CD4-positive, alpha-beta T cell (primary cell): ENCODE measurements at regions not wholly inside any gene's neighbourhood (a gene's known extent, or its start where the extent isn't known, plus 50 kb on each side); places are given as distances from the start of the nearest gene placed in this dataset.

ENCODE experiments used
- ATAC-seq: fragments of 200-7000 bp; cut with Tn5 transposase; one replicate; pipeline ENCODE4 v1.10.0; 2022; ENCODE audit warnings: mild to moderate bottlenecking; ENCODE audit not compliant: poor library complexity
- CTCF ChIA-PET: fragments of 350-600 bp; sonication (Branson Sonifier 250); formaldehyde crosslinking; loops from one replicate; lab custom pipeline; 2021; ENCODE audit warnings: antibody characterized with exemption, inconsistent platforms; lab: Charles Lee
- POLR2A ChIA-PET: fragments of 350-600 bp; sonication (Branson Sonifier 250); formaldehyde crosslinking; loops from one replicate; lab custom pipeline; 2021; ENCODE audit warnings: antibody characterized with exemption, inconsistent platforms; lab: Charles Lee
- DNase-seq, 14 experiments: peaks; one replicate each; pipeline ENCODE4 v3.0.0-alpha.2; 2013 to 2020; ENCODE audit warnings: mixed read lengths in 2 of 14
- H3K27ac ChIP-seq, 2 donors: one replicate each; pipeline versions ENCODE4 v1.5.1 to v1.7.0; 2013; ENCODE audit warnings: low read length in 2 of 2, low read depth in 1 of 2, mild to moderate bottlenecking in 1 of 2
- H3K27me3 ChIP-seq, 2 experiments: 1 replicate in 1 of 2; 2 replicates in 1 of 2; pipeline versions ENCODE4 v1.6.1 to v1.7.0; 2013; ENCODE audit warnings: low read length in 2 of 2, control low read depth in 1 of 2, mild to moderate bottlenecking in 1 of 2, moderate library complexity in 1 of 2; ENCODE audit not compliant: insufficient read depth in 2 of 2, control insufficient read depth in 1 of 2
- H3K36me3 ChIP-seq: one replicate; pipeline ENCODE4 v1.6.1; 2013; ENCODE audit warnings: low read length, control low read depth; ENCODE audit not compliant: insufficient read depth
- H3K4me1 ChIP-seq: one replicate; pipeline ENCODE4 v1.6.1; 2013; ENCODE audit warnings: low read length, control low read depth; ENCODE audit not compliant: insufficient read depth
- H3K4me3 ChIP-seq: one replicate; pipeline ENCODE4 v1.5.1; 2013; ENCODE audit warnings: mild to moderate bottlenecking, low read length, moderate library complexity
- H3K9me3 ChIP-seq, 2 experiments: 1 replicate in 1 of 2; 2 replicates in 1 of 2; pipeline versions ENCODE4 v1.6.1 to v1.7.0; 2013; ENCODE audit warnings: low read length in 2 of 2, mild to moderate bottlenecking in 2 of 2, control low read depth in 1 of 2, moderate library complexity in 1 of 2; ENCODE audit not compliant: control insufficient read depth in 1 of 2, insufficient read depth in 1 of 2
- H3K27ac Mint-ChIP-seq: one replicate; pipeline ENCODE4 v1.8.0; 2020; ENCODE audit warnings: mixed read lengths
- H3K27me3 Mint-ChIP-seq: one replicate; pipeline ENCODE4 v1.8.0; 2021; ENCODE audit warnings: mixed read lengths
- H3K36me3 Mint-ChIP-seq: one replicate; pipeline ENCODE4 v1.8.0; 2021; ENCODE audit warnings: low read depth, mixed read lengths
- H3K4me1 Mint-ChIP-seq: one replicate; pipeline ENCODE4 v1.8.0; 2021; ENCODE audit warnings: low read depth, mixed read lengths
- H3K4me3 Mint-ChIP-seq: one replicate; pipeline ENCODE4 v1.8.0; 2020; ENCODE audit warnings: mild to moderate bottlenecking, mixed read lengths
- H3K9me3 Mint-ChIP-seq: one replicate; pipeline ENCODE4 v1.8.0; 2020; ENCODE audit warnings: mixed read lengths
- CTCF ChIP-seq: fragments of 200-600 bp; IDR thresholded peaks from one replicate; pipeline ENCODE4 v1.8.0; 2022; ENCODE audit warnings: antibody characterized with exemption, mild to moderate bottlenecking
- intact Hi-C, 2 experiments: fragments of 100-400 bp; cut with DNase I in 1 of 2; cut with micrococcal nuclease in 1 of 2; formaldehyde crosslinking; loops; one replicate each; pipeline versions ENCODE4 v1.15.1 to v1.9.0; 2023 to 2025; cut with DNase I, micrococcal nuclease

GRCh38 chr1:57704811-57705210 lies 281.0 kb upstream of the DAB1 start:
- Histone ChIP-seq H3K9me3 (no peaks in the 10 kb centered on the region), H3K27me3 (no peaks in the 10 kb centered on the region), H3K27ac (no peak overlapping the region), H3K4me3 (no peak overlapping the region), H3K4me1 (no peaks in the 10 kb centered on the region), H3K36me3 (no peaks in the 10 kb centered on the region)
- intact Hi-C loops: no loop called here
- Mint-ChIP-seq H3K9me3 (no peaks in the 10 kb centered on the region), H3K27me3 (no peaks in the 10 kb centered on the region), H3K36me3 (no peaks in the 10 kb centered on the region), H3K27ac (no peak overlapping the region), H3K4me1 (no peaks in the 10 kb centered on the region), H3K4me3 (no peak overlapping the region)
- TF ChIP-seq CTCF: no peak
- ChIA-PET POLR2A (no interaction called here), CTCF (no interaction called here)
- DNase-seq: no peak
- no peak for ATAC-seq

GRCh38 chr1:57704231-57704630 lies 280.4 kb upstream of the DAB1 start:
- ATAC-seq (no peak), DNase-seq (no peak)
- TF ChIP-seq CTCF: no peak
- Histone ChIP-seq H3K36me3 (no peaks in the 10 kb centered on the region), H3K27me3 (no peaks in the 10 kb centered on the region), H3K9me3 (no peaks in the 10 kb centered on the region), H3K4me1 (no peaks in the 10 kb centered on the region), H3K4me3 (no peak overlapping the region), H3K27ac (no peak overlapping the region)
- ChIA-PET POLR2A (no interaction called here), CTCF (no interaction called here)
- no peaks in the 10 kb centered on the region for H3K27me3 Mint-ChIP-seq
- intact Hi-C loops: no loop called here
- no peaks in the 10 kb centered on the region for H3K9me3 Mint-ChIP-seq
- H3K4me3 Mint-ChIP-seq: no peak overlapping the region
- no peaks in the 10 kb centered on the region for H3K36me3 Mint-ChIP-seq
- H3K4me1 Mint-ChIP-seq: no peaks in the 10 kb centered on the region
- H3K27ac Mint-ChIP-seq: no peak overlapping the region

GRCh38 chr1:57696904-57697303 lies 273.0 kb upstream of the DAB1 start:
- H3K36me3 Mint-ChIP-seq: no peaks in the 10 kb centered on the region

More at GRCh38 chr1:57696904-57697303, 273.0 kb upstream of the DAB1 start:
- H3K4me1 ChIP-seq: no peaks in the 10 kb centered on the region
- H3K27ac ChIP-seq: no peak overlapping the region
- no peak overlapping the region for H3K4me3 Mint-ChIP-seq
- H3K27ac Mint-ChIP-seq: no peak overlapping the region
- H3K9me3 Mint-ChIP-seq: no peaks in the 10 kb centered on the region
- CTCF ChIA-PET: no interaction called here
- ATAC-seq: no peak
- no peaks in the 10 kb centered on the region for H3K4me1 Mint-ChIP-seq
- TF ChIP-seq CTCF: no peak
- H3K9me3 ChIP-seq: peaks cover 0 to 5% of the 10 kb centered on the region in 2 experiments
- DNase-seq: no peak
- H3K27me3 Mint-ChIP-seq: no peaks in the 10 kb centered on the region
- POLR2A ChIA-PET: no interaction called here
- H3K27me3 ChIP-seq: no peaks in the 10 kb centered on the region
- no peaks in the 10 kb centered on the region for H3K36me3 ChIP-seq
- intact Hi-C loops: no loop called here
- H3K4me3 ChIP-seq: no peak overlapping the region
